Fibroblast of peridontal ligament (primary cell): ENCODE measurements at regions not wholly inside any gene's neighbourhood (a gene's known extent, or its start where the extent isn't known, plus 50 kb on each side); places are given as distances from the start of the nearest gene placed in this dataset.

ENCODE experiments used
- DNase-seq: peaks from one replicate; pipeline ENCODE4 v3.0.0-alpha.2; 2010; ENCODE audit errors: extremely low read depth

GRCh38 chr5:10073441-10074104 is 176.1 kb downstream of the ATPSCKMT start:
- no peak for DNase-seq

- no peak for DNase-seq
Observed at GRCh38 chr5:10069637-10070313, 179.9 kb downstream of the ATPSCKMT start.

GRCh38 chr5:10065428-10066000 is 184.2 kb downstream of the ATPSCKMT start:
- no peak for DNase-seq

DNA sequence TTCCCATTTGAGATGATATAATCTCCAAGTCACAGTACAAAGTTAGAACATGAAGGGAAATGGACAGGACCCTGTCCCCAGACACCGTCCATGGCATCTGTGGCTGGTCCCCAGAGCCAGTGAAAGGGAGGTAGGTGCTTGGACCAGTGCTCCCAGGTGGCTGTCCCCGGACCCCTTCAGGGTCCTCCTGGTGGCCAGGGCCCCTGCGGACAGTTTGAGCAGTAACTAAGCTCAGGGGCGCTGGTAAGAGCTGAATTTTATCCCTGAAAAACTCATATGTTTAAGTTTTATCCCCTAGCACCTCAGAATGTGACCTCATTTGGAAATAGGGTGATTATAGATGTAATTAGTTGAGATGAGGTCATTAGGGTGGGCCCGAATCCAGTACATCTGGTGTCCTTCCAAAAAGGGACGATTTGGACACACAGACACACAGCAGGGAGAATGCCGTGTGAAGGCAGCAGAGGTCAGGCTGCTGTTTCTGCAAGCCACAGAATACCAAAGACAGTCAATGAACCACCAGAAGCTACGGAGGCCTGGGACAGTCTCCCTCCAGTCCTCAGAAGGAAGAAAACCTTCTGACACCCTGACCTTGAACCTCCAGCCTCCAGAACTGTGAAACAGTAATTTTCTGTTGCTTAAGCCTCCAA is 185.0 kb downstream of the ATPSCKMT start:
- peak; percentile 12 for DNase-seq

GRCh38 chr5:10063997-10064396 is 185.7 kb downstream of the ATPSCKMT start:
- DNase-seq, result no peak

DNA sequence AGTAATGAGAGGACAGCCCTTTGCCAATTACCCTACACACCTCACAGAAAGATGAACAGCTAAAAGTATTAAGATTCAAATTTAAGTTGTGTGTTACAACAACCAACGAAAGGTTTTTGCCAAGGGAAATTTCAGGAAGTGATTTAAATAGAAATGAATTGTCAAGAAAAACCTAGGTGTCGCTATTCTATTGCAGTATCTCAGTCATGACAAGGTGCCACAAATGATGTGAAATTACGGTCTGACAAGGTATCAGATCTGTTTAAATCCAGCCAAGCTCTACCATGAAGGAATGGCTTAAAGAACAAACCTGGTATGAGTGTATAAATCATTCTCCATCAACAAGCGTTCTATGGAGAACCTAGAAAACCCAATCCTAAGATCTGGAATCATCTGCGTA is 189.7 kb downstream of the ATPSCKMT start:
- DNase-seq, result no peak

DNA sequence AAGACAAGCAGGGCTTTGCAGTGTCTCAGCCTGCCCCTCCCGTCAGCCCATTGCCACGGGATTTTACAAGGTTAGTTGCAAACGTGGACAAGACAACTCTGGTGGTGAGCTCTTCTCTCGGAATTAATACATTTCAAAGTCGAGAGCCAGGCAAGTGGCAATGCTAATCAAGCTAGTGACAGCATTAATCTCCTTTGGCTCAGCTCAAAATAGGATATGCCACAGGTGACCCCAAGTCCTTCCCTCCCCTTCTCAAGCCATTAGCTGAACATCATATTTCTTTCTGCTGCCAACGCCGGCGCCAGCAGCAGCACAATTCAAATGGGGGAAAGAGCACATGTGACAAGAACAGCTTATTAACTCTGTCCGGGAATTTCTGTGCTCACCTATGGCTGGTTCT is 190.1 kb downstream of the ATPSCKMT start:
- no peak for DNase-seq

- no peak for DNase-seq
Observed at GRCh38 chr5:10057356-10057755, 192.3 kb downstream of the ATPSCKMT start.

DNA sequence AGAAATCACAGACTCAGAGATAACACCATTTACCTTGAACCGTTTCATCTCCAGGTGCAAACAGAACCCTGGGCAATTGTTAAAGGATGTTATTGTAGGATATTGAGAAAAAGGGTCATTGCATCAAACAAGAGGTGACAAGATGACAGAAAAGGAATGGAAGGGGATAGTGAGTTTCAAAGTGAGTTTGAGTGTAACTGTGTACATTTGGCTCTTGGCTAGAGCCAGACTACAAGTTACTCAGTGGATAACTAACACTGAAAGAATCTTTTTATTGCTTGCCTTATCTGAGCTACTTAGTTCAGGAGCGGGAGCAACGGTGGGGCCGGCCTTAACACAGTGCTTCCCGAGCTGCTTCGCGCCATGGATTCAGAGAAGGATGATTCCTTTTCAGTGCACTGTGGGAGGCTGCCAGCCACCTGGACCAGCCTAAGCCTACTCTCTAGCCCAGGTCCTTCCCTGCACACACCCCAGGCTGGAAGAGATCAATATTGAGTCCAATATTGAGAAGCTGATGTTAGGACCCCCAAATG is 193.4 kb downstream of the ATPSCKMT start:
- DNase-seq, result no peak

- DNase-seq, result no peak
Observed at GRCh38 chr5:10049858-10050455, 199.7 kb downstream of the ATPSCKMT start.

DNA sequence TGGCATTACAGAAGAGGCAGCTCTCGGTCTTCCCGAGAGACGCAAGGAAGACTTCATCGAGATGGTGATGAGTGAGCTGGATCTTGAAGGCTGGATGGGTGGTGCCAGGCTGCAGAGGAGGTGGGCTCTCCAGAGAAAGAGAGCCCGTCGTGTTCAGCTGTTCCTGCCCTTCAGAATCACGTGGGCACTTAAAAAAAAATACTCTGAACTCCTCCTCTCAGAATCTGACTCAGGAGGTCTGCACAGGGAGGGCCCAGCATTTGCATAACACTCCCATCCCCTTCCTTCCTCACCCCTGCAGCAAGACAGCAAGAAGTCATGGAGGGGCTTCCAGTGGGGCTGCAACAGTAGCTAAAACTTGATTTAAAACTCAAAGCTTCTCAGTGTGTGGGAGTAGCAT is 203.0 kb downstream of the ATPSCKMT start:
- DNase-seq, result no peak

- no peak for DNase-seq
Observed at GRCh38 chr5:10045376-10045775, 204.3 kb downstream of the ATPSCKMT start.

GRCh38 chr5:10036136-10036815 is 213.4 kb downstream of the ATPSCKMT start:
- DNase-seq, result peak; percentile 77

DNA sequence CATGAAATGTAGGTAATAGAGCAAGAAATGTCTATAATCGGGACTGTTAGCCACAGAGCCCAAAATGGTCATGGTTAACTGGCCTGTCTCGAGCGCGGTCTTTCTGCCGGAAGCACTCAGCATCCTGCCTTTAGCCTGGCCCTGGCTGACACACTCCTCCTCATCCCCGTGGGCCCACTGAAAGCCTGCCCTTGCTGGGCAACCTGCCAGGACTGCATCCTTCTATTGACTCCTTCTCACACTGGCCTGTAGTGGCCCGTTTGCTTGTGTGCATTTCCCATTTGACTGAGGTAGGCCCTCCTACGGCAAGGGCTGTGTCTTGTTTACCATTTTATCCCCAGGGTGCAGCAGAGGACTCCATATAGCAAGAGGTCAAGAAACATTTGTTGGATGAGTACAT is 215.7 kb downstream of the ATPSCKMT start:
- DNase-seq, result peak; percentile 7

- DNase-seq, result no peak
Observed at GRCh38 chr5:10031817-10032216, 217.9 kb downstream of the ATPSCKMT start.

DNA sequence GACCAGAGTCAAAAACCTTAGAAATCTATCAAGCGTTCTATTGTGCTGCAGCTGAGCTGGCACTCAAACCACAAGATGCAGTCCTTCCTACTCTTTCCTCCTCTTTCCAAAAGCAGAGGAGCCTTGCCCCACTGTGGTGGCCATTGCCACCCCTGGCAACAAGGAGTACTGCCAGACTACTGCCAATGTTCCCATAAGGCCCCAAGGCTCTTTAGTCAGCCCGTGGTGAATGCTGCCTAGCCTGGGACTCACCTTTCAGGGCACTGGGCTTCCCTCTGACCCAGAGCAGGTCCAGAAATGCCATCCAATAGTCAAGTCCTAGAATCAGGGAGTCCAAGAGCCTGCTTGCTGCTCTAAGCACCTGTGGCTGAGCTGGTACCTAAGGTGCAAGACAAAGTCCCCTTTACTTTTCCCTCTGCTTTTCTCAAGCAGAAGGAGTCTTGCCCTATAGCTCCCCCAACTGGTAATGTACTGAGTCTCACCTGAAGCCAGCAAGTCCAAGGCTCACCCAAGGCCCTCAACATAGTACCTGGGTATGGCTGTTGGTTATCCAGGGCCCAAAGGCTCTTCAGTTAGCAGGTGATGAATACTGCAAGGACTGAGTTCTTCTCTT is 219.4 kb downstream of the ATPSCKMT start:
- peak; percentile 55 for DNase-seq

GRCh38 chr5:10023494-10023893 is 226.2 kb downstream of the ATPSCKMT start:
- no peak for DNase-seq

DNA sequence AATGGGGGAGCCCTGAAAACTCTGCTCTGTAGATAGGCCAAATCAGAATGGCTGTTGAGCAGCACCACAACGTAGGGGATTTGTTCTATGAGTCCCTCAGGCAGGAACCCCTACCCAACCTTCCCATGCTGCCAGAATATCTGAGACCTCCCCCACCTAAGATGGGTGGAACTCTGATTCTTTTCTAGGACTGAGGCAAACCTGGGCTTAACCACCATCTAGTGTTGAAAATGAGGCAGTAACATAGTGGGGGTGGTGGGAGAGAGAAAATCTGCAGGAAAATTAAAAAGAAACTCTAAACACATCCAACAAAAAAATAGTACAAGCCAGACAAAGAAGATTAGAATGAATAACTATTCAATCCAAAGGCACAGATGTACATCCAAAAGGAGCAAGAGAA is 228.4 kb downstream of the ATPSCKMT start:
- no peak for DNase-seq

GRCh38 chr5:10019236-10019635 is 230.5 kb downstream of the ATPSCKMT start:
- peak; percentile 7 for DNase-seq

DNA sequence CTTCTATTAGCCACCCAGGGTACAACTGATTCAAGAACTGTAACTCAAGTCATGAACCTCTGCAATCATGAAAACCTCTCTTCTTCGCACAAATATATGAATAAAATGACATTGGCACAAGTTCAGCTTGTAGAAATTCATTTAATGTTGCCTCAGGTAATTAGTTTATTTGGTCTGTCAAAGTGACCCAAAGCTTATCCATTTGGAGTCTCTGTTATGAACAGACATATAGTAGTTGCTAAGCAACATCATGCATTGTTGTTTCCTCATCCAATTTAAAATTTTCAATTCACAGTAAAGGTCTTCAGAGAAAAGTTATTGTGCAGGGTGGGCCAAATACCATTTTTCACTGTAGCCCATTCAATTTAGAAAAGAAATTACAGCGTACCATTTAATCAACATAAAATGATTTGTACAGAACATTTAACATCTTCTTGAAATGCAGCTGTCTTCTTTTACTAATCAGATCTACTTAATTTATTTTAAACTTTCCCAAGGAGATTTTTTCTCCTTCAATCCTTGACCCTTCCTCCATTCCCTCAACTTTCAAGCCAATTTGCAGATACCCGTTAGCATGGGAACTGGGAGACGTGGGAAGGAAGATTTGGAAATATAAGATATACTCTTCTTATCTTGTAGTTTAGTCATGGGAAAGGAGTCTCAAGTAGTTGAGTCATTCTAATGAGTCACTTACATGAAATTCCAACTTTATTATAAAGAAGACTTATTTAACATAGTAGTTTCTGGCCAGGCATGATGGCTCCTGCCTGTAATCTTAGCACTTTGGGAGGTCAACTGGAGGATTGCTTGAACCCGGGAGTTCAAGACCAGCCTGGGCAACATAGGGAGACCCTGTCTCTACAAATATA is 231.3 kb downstream of the ATPSCKMT start:
- peak; percentile 85 for DNase-seq
